CD14-positive monocyte (primary cell): ENCODE measurements at regions not wholly inside any gene's neighbourhood (a gene's known extent, or its start where the extent isn't known, plus 50 kb on each side); places are given as distances from the start of the nearest gene placed in this dataset.

Source experiments
- DNase-seq, 3 donors: peaks; one replicate each; pipeline ENCODE4 v3.0.0-alpha.2; 2011 to 2022
- H2AFZ ChIP-seq: 2 replicates; pipeline ENCODE4 v1.6.0; 2012; ENCODE audit warnings: mild to moderate bottlenecking, low read depth, low read length, inconsistent platforms; ENCODE audit not compliant: insufficient read depth, poor library complexity, severe bottlenecking
- H3K27ac ChIP-seq, 2 donors: 1 replicate in 1 of 2; 2 replicates in 1 of 2; pipeline ENCODE4 v1.5.1; 2012 to 2013; ENCODE audit warnings: low read length in 2 of 2, control low read depth in 1 of 2, inconsistent platforms in 1 of 2, low read depth in 1 of 2, mild to moderate bottlenecking in 1 of 2
- H3K27me3 ChIP-seq, 2 donors: one replicate each; pipeline versions ENCODE4 v1.6.0 to v1.6.1; 2011 to 2013; ENCODE audit warnings: low read length in 2 of 2; ENCODE audit not compliant: control insufficient read depth in 2 of 2, insufficient read depth in 2 of 2
- H3K36me3 ChIP-seq, 2 donors: replicated peaks in 1 of 2; 1 replicate in 1 of 2; 2 replicates in 1 of 2; pipeline versions ENCODE4 v1.5.1 to v1.6.1; 2012 to 2013; ENCODE audit warnings: low read length in 2 of 2, control low read depth in 1 of 2, inconsistent platforms in 1 of 2, mild to moderate bottlenecking in 1 of 2; ENCODE audit not compliant: insufficient read depth in 2 of 2, control insufficient read depth in 1 of 2
- H3K4me1 ChIP-seq, 2 donors: 1 replicate in 1 of 2; 2 replicates in 1 of 2; pipeline versions ENCODE4 v1.5.1 to v1.6.1; 2012 to 2013; ENCODE audit warnings: low read length in 2 of 2, control low read depth in 1 of 2, inconsistent platforms in 1 of 2, mild to moderate bottlenecking in 1 of 2, moderate library complexity in 1 of 2; ENCODE audit not compliant: insufficient read depth in 2 of 2, control insufficient read depth in 1 of 2
- H3K4me2 ChIP-seq: replicated peaks from 2 replicates; pipeline ENCODE3; 2012; ENCODE audit warnings: low read length, moderate library complexity, mild to moderate bottlenecking; ENCODE audit not compliant: poor library complexity, severe bottlenecking; ENCODE audit errors: extremely low read depth
- H3K4me3 ChIP-seq, 3 experiments: fragments of 200-600 bp in 1 of 3; sonication (generic) in 1 of 3; replicated peaks in 1 of 3; 1 replicate in 2 of 3; 2 replicates in 1 of 3; pipeline ENCODE4 v1.5.1; 2011 to 2013; ENCODE audit warnings: low read length in 3 of 3, mild to moderate bottlenecking in 3 of 3, control low read depth in 2 of 3, low read depth in 2 of 3, inconsistent platforms in 1 of 3, moderate library complexity in 1 of 3
- H3K79me2 ChIP-seq: 2 replicates; pipeline ENCODE4 v1.6.0; 2012; ENCODE audit warnings: mild to moderate bottlenecking, control low read depth, inconsistent platforms, low read length, moderate library complexity; ENCODE audit not compliant: insufficient read depth
- H3K9ac ChIP-seq: 2 replicates; pipeline ENCODE4 v1.6.0; 2017; ENCODE audit warnings: low read length, mild to moderate bottlenecking; ENCODE audit not compliant: insufficient read depth, poor library complexity, severe bottlenecking
- H3K9me3 ChIP-seq, 2 donors: replicated peaks in 1 of 2; 1 replicate in 1 of 2; 2 replicates in 1 of 2; pipeline versions ENCODE4 v1.5.1 to v1.6.1; 2012 to 2013; ENCODE audit warnings: low read length in 2 of 2, control low read depth in 1 of 2; ENCODE audit not compliant: control insufficient read depth in 1 of 2, insufficient read depth in 1 of 2
- H4K20me1 ChIP-seq: 2 replicates; pipeline ENCODE4 v1.6.0; 2012; ENCODE audit warnings: mild to moderate bottlenecking, low read length, control low read depth, moderate library complexity; ENCODE audit not compliant: insufficient read depth
- H3K27ac Mint-ChIP-seq, 7 donors: one replicate each; pipeline ENCODE4 v1.8.0; 2020; ENCODE audit warnings: mild to moderate bottlenecking in 7 of 7, mixed read lengths in 7 of 7, moderate library complexity in 6 of 7, inconsistent platforms in 2 of 7
- H3K27me3 Mint-ChIP-seq, 3 donors: one replicate each; pipeline ENCODE4 v1.8.0; 2021 to 2022; ENCODE audit warnings: low read depth in 3 of 3, mild to moderate bottlenecking in 3 of 3, mixed read lengths in 3 of 3, moderate library complexity in 3 of 3, inconsistent platforms in 1 of 3
- H3K36me3 Mint-ChIP-seq, 2 donors: one replicate each; pipeline ENCODE4 v1.8.0; 2020; ENCODE audit warnings: mixed read lengths in 2 of 2, inconsistent platforms in 1 of 2, mild to moderate bottlenecking in 1 of 2
- H3K4me1 Mint-ChIP-seq: one replicate; pipeline ENCODE4 v1.8.0; 2020; ENCODE audit warnings: mild to moderate bottlenecking, mixed read lengths
- H3K4me3 Mint-ChIP-seq, 2 donors: one replicate each; pipeline ENCODE4 v1.8.0; 2020; ENCODE audit warnings: mild to moderate bottlenecking in 2 of 2, mixed read lengths in 2 of 2, moderate library complexity in 1 of 2
- H3K9me3 Mint-ChIP-seq, 7 donors: one replicate each; pipeline ENCODE4 v1.8.0; 2020 to 2022; ENCODE audit warnings: mixed read lengths in 7 of 7, mild to moderate bottlenecking in 6 of 7, moderate library complexity in 6 of 7, inconsistent platforms in 2 of 7
- CTCF ChIP-seq: fragments of 200-600 bp; IDR thresholded peaks from one replicate; pipeline ENCODE4 v1.8.0; 2022; ENCODE audit warnings: antibody characterized with exemption, mild to moderate bottlenecking
- WGBS: methylation state at CpG from one replicate; pipeline ENCODE4 v1.1.5; 2013; ENCODE audit warnings: missing lambda C conversion rate; ENCODE audit not compliant: insufficient coverage; 5-methylcytosine and 5-hydroxymethylcytosine counted together
- intact Hi-C, 2 donors: fragments of 100-400 bp; cut with micrococcal nuclease; formaldehyde crosslinking; loops; one replicate each; pipeline versions ENCODE4 v1.15.0 to v1.15.1; 2023

- 100% methylated on average over 1 of the region's 3 CpGs for WGBS
- H3K4me2 ChIP-seq = no peak overlapping the region
- DNase-seq = no peak
- Mint-ChIP-seq H3K36me3 (no peaks in the 10 kb centered on the region), H3K27ac (no peak overlapping the region), H3K4me3 (no peak overlapping the region), H3K9me3 (peaks cover 0 to 6% (median 2%) of the 10 kb centered on the region in 7 donors), H3K27me3 (peaks cover 0 to 5% (median 1%) of the 10 kb centered on the region in 3 donors), H3K4me1 (peaks cover 10% of the 10 kb centered on the region)
- H3K4me3 ChIP-seq = no peak overlapping the region
- no peaks in the 10 kb centered on the region for H3K36me3 ChIP-seq
- no peaks in the 10 kb centered on the region for H3K4me1 ChIP-seq
- no peak overlapping the region for H2AFZ ChIP-seq
- H3K9me3 ChIP-seq = no peaks in the 10 kb centered on the region
- TF ChIP-seq CTCF = no peak
- no peaks in the 10 kb centered on the region for H4K20me1 ChIP-seq
- intact Hi-C loops = no loop called here
- H3K27ac ChIP-seq = no peak overlapping the region
- H3K27me3 ChIP-seq = no peaks in the 10 kb centered on the region
- no peak overlapping the region for H3K9ac ChIP-seq
- H3K79me2 ChIP-seq = no peaks in the 10 kb centered on the region
These were observed 273.2 kb downstream of the BCL11A start for GRCh38 chr2:60280238-60280637.

GRCh38 chr2:60278906-60279305 is 274.5 kb downstream of the BCL11A start:
- Histone ChIP-seq H3K36me3 (no peaks in the 10 kb centered on the region), H3K79me2 (no peaks in the 10 kb centered on the region), H3K9me3 (peaks cover 5 to 10% of the 10 kb centered on the region in 2 donors), H3K27ac (no peak overlapping the region), H3K4me1 (no peaks in the 10 kb centered on the region), H3K4me2 (no peak overlapping the region), H3K27me3 (no peaks in the 10 kb centered on the region), H2AFZ (no peak overlapping the region), H3K4me3 (no peak overlapping the region), H4K20me1 (no peaks in the 10 kb centered on the region), H3K9ac (no peak overlapping the region)
- peaks cover 3 to 14% (median 10%) of the 10 kb centered on the region in 7 donors for H3K9me3 Mint-ChIP-seq
- H3K27me3 Mint-ChIP-seq = peaks cover 0 to 3% (median 1%) of the 10 kb centered on the region in 3 donors
- intact Hi-C loops = no loop called here
- H3K4me1 Mint-ChIP-seq = peaks cover 10% of the 10 kb centered on the region
- no peak for TF ChIP-seq CTCF
- DNase-seq = no peak
- H3K4me3 Mint-ChIP-seq = no peak overlapping the region
- WGBS = 94% methylated on average over 4 of the region's 4 CpGs
- H3K27ac Mint-ChIP-seq = no peak overlapping the region
- H3K36me3 Mint-ChIP-seq = no peaks in the 10 kb centered on the region
